Activated CD8-positive, alpha-beta memory T cell treated with anti-CD3 and anti-CD28 coated beads for 36 hours (primary cell): ENCODE measurements at regions not wholly inside any gene's neighbourhood (a gene's known extent, or its start where the extent isn't known, plus 50 kb on each side); places are given as distances from the start of the nearest gene placed in this dataset.

Experiments
- CTCF ChIA-PET: fragments of 350-600 bp; sonication (Branson Sonifier 250); formaldehyde crosslinking; loops from one replicate; lab custom pipeline; 2021; ENCODE audit warnings: antibody characterized with exemption; lab: Charles Lee
- POLR2A ChIA-PET: fragments of 350-600 bp; sonication (Branson Sonifier 250); formaldehyde crosslinking; loops from one replicate; lab custom pipeline; 2021; ENCODE audit warnings: antibody characterized with exemption; lab: Charles Lee

- ChIA-PET CTCF (interaction anchor here (1.7 kb wide), 1 partner anchor 90 kb away, joined by 4 read pairs; no protein-coding TSS in a partner anchor), POLR2A (no interaction called here)
Observed at GRCh38 chr11:76298255-76298654, 82.7 kb downstream of the THAP12 start.

GRCh38 chr11:76296731-76297542, 84.0 kb downstream of the THAP12 start:
- POLR2A ChIA-PET = no interaction called here
- CTCF ChIA-PET = no interaction called here

GRCh38 chr11:76293189-76293631, 86.9 kb upstream of the WNT11 start:
- ChIA-PET CTCF (interaction anchor here (2.0 kb wide), 1 partner anchor 85 kb away, joined by 12 read pairs; no protein-coding TSS in a partner anchor), POLR2A (no interaction called here)

GRCh38 chr11:76292583-76293188, 86.4 kb upstream of the WNT11 start:
- POLR2A ChIA-PET = no interaction called here
- CTCF ChIA-PET = interaction anchor here (2.0 kb wide), 1 partner anchor 85 kb away, joined by 12 read pairs; no protein-coding TSS in a partner anchor

GRCh38 chr11:76291576-76292526, 85.5 kb upstream of the WNT11 start:
- ChIA-PET CTCF (interaction anchor here (2.0 kb wide), 1 partner anchor 84 kb away, joined by 12 read pairs; no protein-coding TSS in a partner anchor), POLR2A (no interaction called here)

GRCh38 chr11:76288166-76288980, 82.1 kb upstream of the WNT11 start:
- CTCF ChIA-PET = interaction anchor here (0.7 kb wide), 1 partner anchor 30 kb away, joined by 4 read pairs; no protein-coding TSS in a partner anchor
- POLR2A ChIA-PET = no interaction called here

GRCh38 chr11:76287227-76287626, 80.9 kb upstream of the WNT11 start:
- ChIA-PET CTCF (no interaction called here), POLR2A (interaction anchor here (0.6 kb wide), 1 partner anchor 711 kb away, joined by 3 read pairs; no protein-coding TSS in a partner anchor)

GRCh38 chr11:76285397-76286104, 79.2 kb upstream of the WNT11 start:
- POLR2A ChIA-PET = interaction anchor here (0.5 kb wide), 1 partner anchor 344 kb away, joined by 5 read pairs; no protein-coding TSS in a partner anchor
- CTCF ChIA-PET = interaction anchor here (1.0 to 1.3 kb wide), 2 partner anchors 77 to 78 kb away, joined by 3 to 5 read pairs; no protein-coding TSS in a partner anchor

- ChIA-PET CTCF (interaction anchor here (1.3 kb wide), 1 partner anchor 76 kb away, joined by 4 read pairs; no protein-coding TSS in a partner anchor), POLR2A (no interaction called here)
Observed at GRCh38 chr11:76284161-76284560, 77.9 kb upstream of the WNT11 start.

- ChIA-PET CTCF (interaction anchor here (0.7 to 1.3 kb wide), 2 partner anchors 36 to 75 kb away, joined by 3 to 4 read pairs; no protein-coding TSS in a partner anchor), POLR2A (interaction anchor here (0.5 kb wide), 1 partner anchor 504 kb away, joined by 4 read pairs; no protein-coding TSS in a partner anchor)
Observed at GRCh38 chr11:76282811-76283595, 76.7 kb upstream of the WNT11 start.

- ChIA-PET POLR2A (no interaction called here), CTCF (no interaction called here)
Observed at GRCh38 chr11:76282172-76282571, 75.9 kb upstream of the WNT11 start.

- CTCF ChIA-PET = interaction anchor here (1.8 kb wide), 1 partner anchor 37 kb away, joined by 4 read pairs; no protein-coding TSS in a partner anchor
Observed at GRCh38 chr11:76281558-76281906, 75.2 kb upstream of the WNT11 start.

GRCh38 chr11:76280882-76281557, 74.7 kb upstream of the WNT11 start:
- CTCF ChIA-PET = interaction anchor here (1.8 kb wide), 1 partner anchor 38 kb away, joined by 4 read pairs; no protein-coding TSS in a partner anchor
- POLR2A ChIA-PET = no interaction called here

More at GRCh38 chr11:76281558-76281906, 75.2 kb upstream of the WNT11 start:
- POLR2A ChIA-PET = no interaction called here

GRCh38 chr11:76280151-76280881, 74.0 kb upstream of the WNT11 start:
- POLR2A ChIA-PET = no interaction called here
- CTCF ChIA-PET = interaction anchor here (1.8 kb wide), 1 partner anchor 39 kb away, joined by 4 read pairs; no protein-coding TSS in a partner anchor

GRCh38 chr11:76279646-76280045, 73.3 kb upstream of the WNT11 start:
- ChIA-PET CTCF (interaction anchor here (1.8 kb wide), 1 partner anchor 39 kb away, joined by 4 read pairs; no protein-coding TSS in a partner anchor), POLR2A (no interaction called here)
